ENCODE measurements at regions not wholly inside any gene's neighbourhood (a gene's known extent, or its start where the extent isn't known, plus 50 kb on each side); places are given as distances from the start of the nearest gene placed in this dataset.

DNA sequence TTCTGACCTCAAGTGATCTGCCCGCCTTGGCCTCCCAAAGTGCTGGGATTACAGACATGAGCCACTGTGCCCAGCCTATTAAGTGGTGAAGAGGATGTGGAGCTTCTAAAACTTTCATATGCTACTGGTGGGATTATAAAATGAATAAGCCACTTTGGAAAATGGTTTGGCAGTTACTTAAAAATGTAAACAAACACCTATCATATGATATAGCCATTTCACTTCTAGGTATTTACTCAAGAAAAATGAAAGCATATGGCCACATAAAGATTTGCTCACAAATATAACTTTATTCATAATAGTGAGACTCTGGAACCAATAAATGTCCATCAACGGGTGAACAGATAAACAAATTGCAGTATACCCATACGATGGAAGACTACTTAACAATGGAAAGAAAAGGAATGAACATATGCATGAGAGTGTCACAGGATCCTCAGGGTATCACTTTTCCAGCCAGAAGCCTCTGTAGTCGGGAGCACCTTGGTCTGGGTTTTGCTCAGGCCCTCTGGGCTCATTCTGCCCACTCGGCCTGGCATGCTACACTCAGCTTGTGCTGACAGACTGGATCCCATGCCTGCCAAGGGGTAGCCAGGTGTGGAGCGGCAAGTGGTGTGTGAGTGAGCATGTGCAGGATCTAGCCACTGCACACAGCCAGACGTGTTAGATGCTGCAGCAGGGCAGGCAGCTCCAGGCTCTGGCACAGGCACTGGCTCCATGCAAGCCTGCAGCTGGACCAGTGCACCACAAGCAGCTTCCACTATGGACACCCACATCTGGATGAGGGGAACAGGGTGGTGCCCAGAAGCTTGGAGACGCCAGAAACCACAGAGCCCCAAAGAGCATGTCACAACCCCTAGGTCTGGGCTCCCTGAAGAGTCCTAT lies 213.2 kb upstream of the DIO3 start:
- DNase-seq, result no peak

DNA sequence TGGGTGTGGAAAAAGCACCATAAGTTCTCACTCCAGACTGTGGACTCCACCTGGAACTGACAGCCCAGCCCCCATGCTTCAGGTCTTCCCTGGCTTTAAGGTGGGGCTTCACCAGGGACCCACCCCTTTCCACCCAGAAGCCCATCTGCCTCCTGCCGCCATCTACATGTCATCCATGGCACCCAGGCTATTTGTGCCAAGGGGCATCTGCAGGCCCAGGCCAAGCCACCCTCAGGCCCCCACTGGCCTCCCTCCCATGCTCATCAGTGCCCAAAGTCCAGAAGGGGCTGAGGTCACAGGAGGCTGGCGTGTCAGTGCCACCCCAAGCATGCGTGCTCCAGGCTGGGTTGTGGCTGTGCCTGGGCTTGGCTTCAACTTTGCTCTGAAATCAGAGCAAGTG lies 212.2 kb upstream of the DIO3 start:
- DNase-seq, result no peak

DNA sequence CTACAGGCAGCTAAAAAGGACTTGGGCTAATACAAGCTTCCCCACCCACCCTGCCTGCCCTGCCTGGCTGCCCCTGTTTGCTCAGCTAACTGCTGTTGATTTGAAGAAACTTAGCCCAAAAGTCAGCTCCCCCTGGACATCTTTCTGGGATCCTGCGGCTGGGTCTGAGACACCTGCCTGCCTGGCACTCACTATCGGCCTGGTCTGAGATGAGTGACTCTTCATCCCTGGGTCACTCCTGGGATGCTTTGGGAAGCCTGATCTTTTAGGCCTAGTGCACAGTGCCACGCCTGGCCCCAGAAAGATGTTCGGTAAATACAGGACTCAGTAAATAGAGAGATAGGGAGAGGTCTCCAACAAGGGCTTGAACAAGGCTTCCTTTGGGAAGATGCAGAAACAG lies 211.3 kb upstream of the DIO3 start:
- no peak for DNase-seq

DNA sequence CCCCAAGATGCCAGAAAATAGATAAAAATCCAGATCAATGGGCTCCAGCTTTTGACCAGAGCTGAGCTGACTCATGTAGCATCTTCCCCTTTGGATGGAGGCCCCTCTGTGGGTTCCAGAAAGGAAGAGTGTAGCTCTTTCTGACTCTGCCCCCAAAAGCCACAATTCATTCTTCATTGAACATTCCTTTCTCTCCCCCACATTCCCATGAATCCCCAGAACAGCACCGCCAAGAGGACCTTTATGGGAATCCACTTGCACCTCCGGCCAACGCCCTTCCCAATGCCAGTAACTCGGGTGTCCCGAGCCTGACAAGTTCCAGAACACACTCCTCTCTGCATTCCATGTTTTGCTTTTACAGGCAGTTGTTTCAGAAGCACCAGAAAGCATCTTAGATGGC lies 210.6 kb upstream of the DIO3 start:
- no peak for DNase-seq

DNA sequence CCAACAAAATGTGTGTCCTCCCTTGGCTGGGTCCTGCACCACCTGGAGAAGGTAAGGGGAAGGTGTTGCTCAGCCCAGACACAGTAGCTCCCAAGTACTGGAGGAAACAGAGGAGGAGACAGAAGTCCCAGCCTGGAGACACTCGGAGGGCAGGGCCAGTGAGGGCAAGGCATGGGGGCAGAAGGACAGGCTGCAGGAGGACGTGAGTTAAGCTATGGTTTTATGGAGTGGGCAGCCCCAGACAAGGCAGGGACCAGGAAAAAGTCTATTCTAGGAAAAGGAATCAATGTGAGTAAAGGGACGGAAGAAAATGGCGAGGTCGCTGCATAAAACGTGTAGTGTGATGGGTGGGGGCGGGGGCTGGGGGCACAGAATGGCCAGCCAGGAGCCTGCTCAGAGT lies 210.1 kb upstream of the DIO3 start:
- no peak for DNase-seq

DNA sequence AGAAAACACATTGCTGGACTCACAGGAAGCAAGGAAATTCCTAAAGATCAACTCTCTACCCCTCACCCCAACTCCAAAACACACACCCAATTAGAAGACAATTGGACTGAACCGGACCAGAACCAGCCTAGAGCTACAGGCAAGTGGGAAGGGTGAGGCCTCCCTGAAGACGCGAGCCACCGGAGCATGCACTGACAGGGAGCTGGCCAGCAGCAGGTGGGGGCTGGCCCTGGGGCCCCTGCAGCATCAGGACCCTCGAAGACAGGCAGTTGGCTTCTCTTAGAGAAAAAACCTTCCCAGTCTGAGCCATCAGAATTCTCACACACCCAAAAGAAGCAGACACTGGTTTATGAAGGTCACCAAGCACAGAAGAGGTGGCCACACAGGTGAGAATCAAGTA lies 209.5 kb upstream of the DIO3 start:
- DNase-seq, result no peak

DNA sequence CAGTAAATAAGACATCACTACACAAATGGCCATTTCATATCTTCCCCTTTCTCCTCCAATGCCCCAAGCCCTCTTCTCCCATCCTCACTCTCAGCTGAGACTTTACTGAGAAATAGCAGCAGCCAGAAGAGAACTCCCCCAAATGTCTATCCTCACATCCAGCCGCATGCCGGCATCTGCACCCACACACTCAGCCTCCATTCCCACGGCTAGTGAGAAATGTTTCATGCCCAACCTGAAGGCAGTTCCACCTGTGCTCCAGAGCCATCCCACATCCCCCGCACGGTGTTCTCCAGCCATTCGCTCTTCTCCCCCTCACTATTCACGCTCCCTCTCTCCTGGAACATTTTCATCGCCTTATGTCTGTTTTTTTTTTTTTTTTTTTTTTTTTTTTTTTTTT lies 208.7 kb upstream of the DIO3 start:
- no peak for DNase-seq

DNA sequence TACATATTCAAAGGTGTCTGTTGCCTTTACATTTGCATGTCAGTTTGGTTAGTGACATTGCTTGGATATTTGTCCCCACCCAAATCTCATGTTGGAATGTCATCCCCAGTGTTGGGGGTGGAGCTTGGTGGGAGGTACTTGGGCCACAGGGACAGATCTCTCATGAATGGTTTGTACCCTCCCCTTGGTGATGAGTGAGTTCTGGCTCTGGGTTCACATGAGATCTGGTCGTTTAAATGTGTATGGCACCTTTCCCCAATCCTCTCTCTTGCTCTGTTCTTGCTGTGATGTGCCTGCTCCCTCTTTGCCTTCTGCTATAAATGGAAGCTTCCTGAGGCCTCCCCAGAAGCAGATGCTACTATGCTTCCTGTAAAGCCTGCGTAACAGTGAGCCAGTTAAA lies 207.9 kb upstream of the DIO3 start:
- no peak for DNase-seq

DNA sequence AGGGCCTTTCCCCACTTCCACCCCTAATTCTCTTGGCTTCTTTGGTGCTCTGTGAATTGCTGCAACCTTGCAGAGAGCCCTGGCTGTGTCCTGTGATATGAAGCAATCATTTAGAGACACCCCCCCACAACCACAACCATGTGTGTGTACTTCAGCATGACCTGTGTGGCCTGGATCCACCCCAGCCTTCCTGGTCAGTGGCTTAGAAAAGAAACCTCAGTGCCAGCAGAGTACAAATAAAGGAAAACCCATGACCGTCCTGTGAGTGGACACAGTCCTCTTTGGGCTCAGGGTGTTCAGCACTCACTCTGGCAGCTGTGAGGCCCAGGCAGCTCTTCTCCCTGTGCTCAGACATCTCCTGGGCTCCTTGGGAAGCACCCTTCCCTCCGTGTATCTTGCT lies 206.6 kb upstream of the DIO3 start:
- DNase-seq, result no peak

DNA sequence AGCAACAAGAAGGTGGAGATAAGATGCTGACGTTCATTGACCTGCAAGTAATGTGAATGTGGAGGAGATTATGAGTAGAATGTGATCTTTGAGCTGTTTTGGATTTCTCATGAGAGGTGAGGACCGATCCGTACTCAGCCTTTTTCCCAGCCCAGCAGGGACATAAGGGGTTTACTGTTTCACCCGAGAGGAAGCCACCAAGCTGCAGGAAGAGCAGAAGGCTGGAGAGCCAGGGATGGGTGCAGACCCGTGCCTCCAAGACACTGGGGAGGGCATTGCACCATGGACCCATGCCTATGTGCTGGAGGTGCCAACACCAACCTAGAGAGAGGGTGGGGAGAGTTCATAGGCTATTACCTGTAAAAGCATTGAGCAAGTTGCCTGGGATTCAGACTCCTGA lies 206.0 kb upstream of the DIO3 start:
- no peak for DNase-seq

DNA sequence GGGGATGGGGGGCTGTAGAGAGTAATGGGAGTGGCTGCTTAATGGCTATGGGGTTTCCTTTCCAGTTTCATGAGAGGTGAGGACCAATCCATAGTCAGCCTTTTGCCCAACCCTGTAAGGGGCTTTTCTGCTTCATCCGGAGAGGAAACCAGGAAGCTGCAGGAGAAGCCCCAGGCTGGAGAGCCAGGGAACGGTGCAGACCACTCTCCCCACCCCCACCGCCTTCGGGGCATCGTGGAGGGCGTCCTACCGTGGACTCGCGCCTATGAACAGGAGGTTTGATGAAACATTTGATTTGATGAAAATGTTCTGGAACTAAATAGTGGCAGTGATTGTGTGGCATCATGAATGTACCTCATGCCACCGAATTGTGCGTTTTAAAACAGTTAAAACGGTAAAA lies 204.3 kb upstream of the DIO3 start:
- no peak for DNase-seq

DNA sequence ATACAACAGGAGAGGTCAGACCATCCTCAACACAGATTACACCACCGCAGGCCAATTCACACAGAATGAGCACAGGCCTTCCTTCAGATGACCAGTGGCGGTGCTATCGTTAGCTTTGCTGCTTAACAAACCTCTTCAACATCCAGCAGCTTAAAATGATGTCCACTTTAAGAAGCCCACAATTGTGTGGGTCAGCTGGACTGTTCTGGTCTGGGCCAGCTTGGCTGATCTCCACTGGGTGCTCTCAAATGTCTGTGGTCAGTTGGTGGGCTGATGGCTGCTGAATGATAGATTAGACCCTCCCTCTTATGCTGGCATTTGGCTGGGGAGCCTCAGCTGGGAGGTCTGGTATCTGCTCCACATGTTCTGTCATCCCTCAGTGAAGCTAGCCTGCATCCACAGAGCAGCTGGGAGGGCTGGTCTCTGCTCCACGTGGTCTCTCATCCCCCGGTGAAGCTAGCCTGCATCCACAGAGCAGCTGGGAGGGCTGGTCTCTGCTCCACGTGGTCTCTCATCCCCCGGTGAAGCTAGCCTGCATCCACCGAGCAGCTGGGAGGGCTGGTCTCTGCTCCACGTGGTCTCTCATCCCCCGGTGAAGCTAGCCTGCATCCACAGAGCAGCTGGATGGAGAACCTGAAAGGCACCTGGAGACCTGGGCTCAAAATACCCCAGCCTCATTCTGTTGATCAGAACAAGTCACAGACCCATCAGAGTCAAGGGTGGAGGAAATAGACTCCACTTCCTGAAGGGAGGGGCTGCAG lies 203.6 kb upstream of the DIO3 start:
- no peak for DNase-seq

DNA sequence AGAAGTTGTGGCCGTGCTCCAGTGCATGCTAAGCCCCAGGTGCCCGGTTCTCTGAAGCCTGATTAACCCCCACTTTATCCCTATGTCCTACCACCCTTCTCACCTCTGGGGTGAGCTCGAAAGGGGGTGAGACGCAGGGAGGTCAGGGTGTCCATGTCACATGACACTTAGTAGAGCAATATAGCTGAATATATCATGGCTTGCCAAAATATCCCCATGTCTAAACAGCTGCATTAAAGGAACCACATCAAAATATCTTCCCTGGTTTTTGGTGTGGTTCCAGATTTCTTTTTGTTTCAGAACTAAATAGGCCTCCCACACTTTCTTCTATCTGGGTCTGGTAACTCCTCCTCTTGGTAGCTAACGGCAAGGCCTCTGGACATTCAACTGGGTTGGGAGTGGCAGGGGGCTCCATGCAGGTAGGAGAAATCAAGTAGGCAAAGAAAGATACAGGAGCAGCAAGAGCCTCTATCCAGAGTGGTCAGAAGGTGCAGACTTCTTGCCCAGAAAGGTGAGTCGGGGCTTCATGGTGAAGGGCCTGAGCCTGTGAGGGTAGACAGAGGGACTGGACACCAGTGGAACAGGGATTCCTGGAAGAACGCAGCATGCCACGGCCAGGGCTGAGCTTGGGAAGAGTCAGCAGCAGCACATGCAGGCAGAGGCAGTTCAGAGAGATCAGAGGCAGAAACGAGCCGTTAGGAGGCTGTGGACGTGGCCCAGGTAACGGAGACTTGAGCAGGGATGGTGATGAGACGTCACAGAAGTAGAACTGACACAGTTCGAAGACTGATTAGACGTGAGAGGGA lies 202.8 kb upstream of the DIO3 start:
- DNase-seq, result no peak

DNA sequence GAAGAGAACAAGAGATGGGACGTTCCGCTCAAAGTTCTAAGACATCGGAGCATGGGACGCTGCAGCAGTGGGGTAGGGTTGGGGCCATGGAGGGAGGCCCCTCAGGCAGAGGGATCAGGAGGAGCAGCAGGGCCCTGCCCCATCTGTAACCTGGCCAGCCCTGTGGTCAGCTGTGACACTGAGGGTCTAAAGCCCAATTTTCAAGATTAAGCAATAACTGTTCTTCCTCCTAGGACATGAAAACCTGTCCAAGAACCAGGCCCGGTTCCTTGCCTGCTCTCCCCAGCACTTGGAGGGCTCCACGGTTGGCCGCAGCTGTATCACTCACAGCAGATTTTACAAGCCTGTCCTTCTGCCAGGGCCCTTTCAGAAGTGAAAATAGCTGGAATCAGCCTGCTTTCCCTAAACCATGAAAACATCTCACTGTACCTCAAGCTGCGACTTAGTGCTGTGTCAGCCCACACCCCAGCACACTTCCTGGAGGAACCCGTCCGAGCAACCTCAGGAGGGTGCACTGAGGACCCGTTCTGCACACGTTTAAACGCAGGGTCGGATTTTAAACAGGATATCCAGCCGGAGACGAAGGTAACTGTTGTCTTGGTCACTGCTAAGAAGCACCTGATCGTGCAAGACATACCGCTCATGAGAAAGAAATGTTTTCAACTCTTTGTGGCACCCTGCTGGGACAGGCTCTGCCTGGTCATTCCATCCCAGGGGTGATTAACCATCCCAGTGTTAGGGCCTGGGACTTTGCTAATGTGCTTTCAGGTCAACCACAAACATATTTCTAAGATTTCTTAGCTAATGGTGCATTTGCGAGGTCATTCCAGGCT lies 201.9 kb upstream of the DIO3 start:
- DNase-seq, result no peak

DNA sequence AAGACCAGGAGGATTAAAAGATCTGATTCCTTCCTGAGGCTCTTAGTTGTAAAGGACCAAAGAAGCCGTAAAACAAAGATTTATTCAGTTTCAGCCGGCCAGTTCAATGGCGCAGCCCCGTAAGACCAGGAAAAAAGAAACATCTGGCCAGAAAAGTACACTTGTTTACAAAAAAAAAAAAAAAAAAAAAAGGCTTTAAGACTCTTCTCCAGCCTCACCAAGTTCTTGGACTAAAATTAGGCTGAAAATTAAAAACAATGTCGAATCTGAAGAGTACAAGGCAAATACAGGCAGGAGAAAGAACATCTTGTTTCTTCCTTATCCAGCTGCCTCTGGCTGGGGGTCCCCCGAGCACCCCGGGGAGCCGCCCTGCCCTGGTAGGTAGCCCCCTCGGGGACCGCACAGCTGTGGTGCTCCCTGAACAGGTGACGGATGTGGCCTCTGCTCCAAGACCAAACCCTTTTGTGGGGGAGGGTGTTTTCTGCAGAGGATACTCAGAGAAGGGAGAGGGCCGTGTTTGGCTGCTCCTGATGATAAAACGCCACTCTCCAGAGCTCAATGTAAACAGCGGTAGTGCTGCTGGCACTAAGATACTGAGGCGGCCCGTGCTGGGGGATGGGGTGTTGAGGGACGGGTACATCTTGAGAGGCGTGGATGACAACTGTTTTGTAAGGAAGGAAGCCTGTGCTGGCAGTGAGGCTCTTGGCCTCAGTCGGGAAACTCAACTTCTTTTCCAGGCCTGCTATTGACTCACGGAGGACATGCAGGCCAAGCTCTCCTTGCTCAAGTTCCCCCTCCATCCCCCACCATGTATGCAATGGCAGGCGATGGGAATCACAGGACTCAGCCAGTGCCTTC lies 201.0 kb upstream of the DIO3 start:
- DNase-seq, result no peak

DNA sequence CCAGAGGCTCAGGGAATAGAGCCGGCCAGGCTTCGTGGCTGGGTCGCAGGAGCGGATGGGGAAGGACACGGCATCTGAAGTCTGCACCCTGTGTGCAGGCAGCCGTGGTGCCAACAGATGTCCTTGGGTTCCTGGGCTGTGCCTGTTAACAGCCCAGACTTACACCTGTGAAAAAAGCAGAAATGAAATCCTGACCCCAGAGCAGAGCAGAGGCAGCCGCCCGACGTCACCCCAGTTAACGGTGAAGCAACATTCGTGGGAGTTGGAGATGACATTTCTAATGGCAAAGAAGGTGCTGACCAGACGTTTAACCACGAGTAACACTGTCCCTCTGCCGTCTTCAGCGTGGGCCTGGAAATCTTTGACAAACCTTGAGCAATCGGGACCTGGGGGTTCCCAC lies 200.3 kb upstream of the DIO3 start:
- DNase-seq, result no peak

DNA sequence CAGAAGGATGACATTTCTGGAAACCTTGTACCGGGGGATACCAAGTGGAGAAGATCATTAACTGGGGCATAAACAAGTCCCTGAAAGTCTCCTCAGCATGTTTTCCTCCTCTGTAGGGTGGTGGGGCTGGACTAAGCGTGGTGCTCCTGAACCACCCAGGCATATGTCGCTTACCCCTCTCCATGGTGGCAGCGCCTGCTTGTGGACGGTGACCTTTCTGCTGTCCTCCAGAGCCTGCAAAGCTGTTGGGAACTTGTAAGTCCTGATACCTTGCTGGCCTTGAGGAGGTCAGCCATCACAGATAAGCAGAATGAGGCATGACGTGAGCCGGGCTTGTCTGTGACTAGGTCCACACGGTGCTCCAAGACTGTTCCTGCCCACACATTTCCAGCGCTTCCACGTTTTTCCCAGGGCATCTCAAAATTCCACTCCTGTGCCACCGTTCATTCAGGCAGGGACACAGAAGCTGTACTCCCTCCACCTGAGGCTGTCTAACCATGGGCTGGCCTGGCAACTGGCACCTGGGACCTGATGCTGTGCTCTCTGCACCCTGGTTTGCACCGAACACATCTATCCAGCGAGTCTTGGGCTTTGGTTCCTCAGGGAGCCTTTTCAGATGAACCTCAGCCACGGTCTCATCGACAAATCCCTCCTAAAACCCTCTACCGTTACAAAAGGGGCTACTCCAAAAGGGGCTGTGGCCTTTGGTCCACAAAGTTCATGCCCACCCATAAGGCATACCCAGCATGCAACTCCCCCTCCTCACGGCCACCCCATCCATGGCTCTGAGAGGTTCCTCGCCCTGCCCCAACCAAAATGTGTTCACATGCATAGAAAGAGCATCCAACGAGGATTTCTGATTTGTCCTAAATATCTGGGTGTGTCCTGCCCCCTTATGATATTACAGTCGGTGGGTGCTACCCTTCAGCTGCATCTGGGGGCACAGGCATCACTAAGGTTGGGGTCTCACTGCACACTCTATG lies 199.6 kb upstream of the DIO3 start:
- DNase-seq, result no peak

DNA sequence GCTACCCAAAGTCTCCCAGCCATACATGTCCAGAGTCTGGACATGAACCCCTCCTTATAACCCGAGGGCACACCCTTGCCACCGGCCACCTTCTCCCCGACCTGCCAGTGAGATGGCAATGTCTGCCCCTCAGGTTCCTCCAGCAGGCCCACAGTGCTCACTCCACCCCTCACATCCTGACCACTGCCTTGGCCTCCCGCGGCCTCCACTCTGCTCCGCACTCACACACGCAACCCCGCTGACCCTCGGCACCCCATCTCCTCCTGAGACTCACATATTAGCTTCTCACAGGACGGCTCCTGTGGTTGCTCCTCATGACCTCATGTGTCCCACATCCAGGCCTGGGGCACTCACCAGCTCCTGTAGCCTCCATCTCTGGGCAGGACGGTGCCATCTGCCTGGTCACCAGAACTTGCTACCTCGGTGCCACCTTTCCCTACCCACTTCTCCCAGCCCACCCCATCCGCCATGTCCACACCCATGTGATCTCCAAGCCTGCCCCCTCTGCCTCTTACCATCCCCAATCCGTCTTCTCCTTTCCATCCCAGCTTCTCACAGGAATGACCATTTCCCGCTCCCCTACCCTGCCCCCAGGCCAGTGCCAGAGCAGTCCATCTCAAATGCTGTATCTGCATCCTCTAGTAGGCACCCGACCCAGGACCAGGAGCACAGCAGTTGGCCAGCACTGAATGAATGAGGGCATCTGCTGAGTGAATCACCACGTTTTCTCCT lies 198.6 kb upstream of the DIO3 start:
- no peak for DNase-seq

DNA sequence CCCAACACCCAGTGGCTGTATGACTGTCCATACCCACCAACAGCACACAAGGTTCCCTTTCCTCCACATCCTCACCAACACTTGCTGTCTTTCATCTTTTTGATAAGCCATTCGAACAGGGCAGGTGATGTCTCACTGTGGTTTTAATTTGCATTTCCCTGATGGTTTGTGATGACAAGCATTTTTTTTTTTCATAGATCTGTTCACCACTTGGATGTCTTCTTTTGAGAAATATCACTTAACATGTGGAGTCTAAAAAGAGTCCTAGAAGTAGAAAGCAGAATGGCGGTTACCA lies 198.1 kb upstream of the DIO3 start:
- no peak for DNase-seq

DNA sequence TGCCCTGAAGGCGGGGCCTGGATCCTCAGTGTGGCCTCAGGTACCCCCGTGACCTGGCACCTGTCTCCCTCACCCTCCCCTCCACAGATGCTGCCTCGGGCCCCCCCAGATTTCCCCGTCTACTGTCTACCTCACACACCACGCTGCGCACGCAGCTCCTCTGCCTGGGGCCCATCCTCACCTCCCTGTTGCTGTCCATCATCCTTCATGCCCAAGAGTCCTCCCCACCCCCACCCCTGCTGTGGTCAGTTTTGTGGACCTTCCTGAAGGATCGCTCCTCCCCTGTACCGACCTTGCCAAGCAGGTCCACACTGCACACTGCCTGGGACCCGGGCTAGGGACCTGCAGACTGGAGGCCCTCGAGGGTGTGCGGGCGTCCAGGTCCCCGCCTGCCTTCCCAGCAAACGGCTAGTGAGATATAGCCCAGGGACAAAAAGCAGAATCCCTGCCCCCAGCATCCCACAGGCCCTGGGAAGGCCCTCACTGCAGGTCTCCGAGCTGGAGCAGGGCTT lies 197.4 kb upstream of the DIO3 start:
- DNase-seq, result no peak
